ENCODE measurements at regions not wholly inside any gene's neighbourhood (a gene's known extent, or its start where the extent isn't known, plus 50 kb on each side); places are given as distances from the start of the nearest gene placed in this dataset.
"Not testable (repeated sequence)": the region's sequence is repeated elsewhere in the genome, so short reads cannot be mapped to it uniquely, and the experiment has no call there.

- TF ChIP-seq CTCF (conservative IDR thresholded peaks at IDR 0.05; ENCODE audit: low read length); EZH2phosphoT487 (IDR thresholded peaks at IDR 0.05; ENCODE audit: borderline replicate concordance, low read depth, low read length): not testable (repeated sequence)
These were observed 122.8 kb upstream of the PABPC3 start for GRCh38 chr13:24973102-24973501.
